HCT116 (cell line): ENCODE measurements at regions not wholly inside any gene's neighbourhood (a gene's known extent, or its start where the extent isn't known, plus 50 kb on each side); places are given as distances from the start of the nearest gene placed in this dataset.
"Not testable (repeated sequence)": the region's sequence is repeated elsewhere in the genome, so short reads cannot be mapped to it uniquely, and the experiment has no call there.

Experiments used
- CTCF ChIP-seq, 3 experiments: fragments of 200-600 bp in 1 of 3; sonication (generic) in 1 of 3; IDR thresholded peaks in 2 of 3; conservative IDR thresholded peaks in 1 of 3; 2 replicates each; pipeline ENCODE4 v1.5.1; 2012 to 2017; ENCODE audit warnings: low read depth in 2 of 3, low read length in 2 of 3, antibody characterized with exemption in 1 of 3, borderline replicate concordance in 1 of 3, control low read depth in 1 of 3, mild to moderate bottlenecking in 1 of 3, mixed read lengths in 1 of 3, mixed run types in 1 of 3, moderate library complexity in 1 of 3; ENCODE audit not compliant: insufficient read depth in 1 of 3
- EZH2 ChIP-seq: fragments of 200-600 bp; sonication (generic); IDR thresholded peaks from 2 replicates; pipeline ENCODE4 v1.6.1; 2017; ENCODE audit warnings: antibody characterized with exemption, mixed run types
- EZH2phosphoT487 ChIP-seq: fragments of 200-600 bp; IDR thresholded peaks from 2 replicates; pipeline ENCODE4 v1.6.1; 2018; ENCODE audit warnings: antibody characterized with exemption, borderline replicate concordance
- POLR2A ChIP-seq: IDR thresholded peaks from 2 replicates; pipeline ENCODE4 v1.7.0; 2011; ENCODE audit warnings: borderline replicate concordance; ENCODE audit not compliant: insufficient read depth, insufficient read length; ENCODE audit errors: extremely low read depth
- REST ChIP-seq: IDR thresholded peaks from 2 replicates; pipeline ENCODE4 v1.6.1; 2012; ENCODE audit warnings: low read depth
- ZNF274 ChIP-seq: fragments of 200-500 bp; sonication (Bioruptor generic); IDR thresholded peaks from 2 replicates; pipeline ENCODE4 v1.6.1; 2014; ENCODE audit warnings: mild to moderate bottlenecking, low read depth, low read length, inconsistent platforms

GRCh38 chr12:38529281-38529680 is 212.7 kb downstream of the ALG10B start:
- not testable (repeated sequence) for TF ChIP-seq CTCF (IDR thresholded peaks at IDR 0.05 in 2 of 3, conservative IDR thresholded peaks at IDR 0.05 in 1 of 3; ENCODE audit: borderline replicate concordance in 1 of 3, insufficient read depth in 1 of 3, low read depth in 2 of 3, low read length in 2 of 3); EZH2; ZNF274; POLR2A; REST; EZH2phosphoT487
